Nephron progenitor cell (in vitro differentiated cells): ENCODE measurements at regions not wholly inside any gene's neighbourhood (a gene's known extent, or its start where the extent isn't known, plus 50 kb on each side); places are given as distances from the start of the nearest gene placed in this dataset.

Source experiments
- DNase-seq: peaks from one replicate; pipeline ENCODE4 v3.0.0; 2021
- H3K27ac Mint-ChIP-seq: 2 replicates; pipeline ENCODE4 v1.8.0; 2021; ENCODE audit warnings: mild to moderate bottlenecking, moderate library complexity, mixed read lengths
- H3K27me3 Mint-ChIP-seq: 2 replicates; pipeline ENCODE4 v1.8.0; 2021; ENCODE audit warnings: mild to moderate bottlenecking, low read depth, mixed read lengths; ENCODE audit not compliant: poor library complexity
- H3K36me3 Mint-ChIP-seq: 2 replicates; pipeline ENCODE4 v1.8.0; 2021; ENCODE audit warnings: low read depth, mixed read lengths
- H3K4me1 Mint-ChIP-seq: 2 replicates; pipeline ENCODE4 v1.8.0; 2021; ENCODE audit warnings: mixed read lengths
- H3K4me3 Mint-ChIP-seq: 2 replicates; pipeline ENCODE4 v1.8.0; 2021; ENCODE audit warnings: mild to moderate bottlenecking, moderate library complexity, mixed read lengths
- H3K9me3 Mint-ChIP-seq: 2 replicates; pipeline ENCODE4 v1.8.0; 2021; ENCODE audit warnings: mild to moderate bottlenecking, moderate library complexity, mixed read lengths
- TF ChIP-seq, protein P1 (sequence below): fragments of 200-600 bp; sonication (generic); IDR thresholded peaks from 2 replicates; pipeline ENCODE4 v1.5.0; 2021; ENCODE audit warnings: antibody characterized with exemption

DNA sequence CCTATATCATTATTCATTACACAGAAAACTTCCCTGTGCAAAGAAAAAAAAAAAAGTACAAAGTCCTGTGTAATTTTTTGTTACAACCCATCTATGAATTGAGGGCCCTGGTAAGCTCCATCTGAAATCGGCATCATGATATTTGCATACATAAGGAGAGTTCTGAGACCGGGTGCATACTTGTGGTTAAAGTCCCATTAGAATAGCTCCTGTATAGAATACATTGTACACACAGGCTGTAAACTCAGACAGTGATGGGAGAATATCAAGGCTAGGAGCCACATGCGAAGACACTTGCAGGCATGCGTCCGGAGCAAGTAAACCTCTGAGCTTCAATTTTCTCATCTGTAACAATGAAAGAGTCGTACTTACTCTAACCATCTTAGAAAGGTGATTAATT, 353.2 kb downstream of the ETS1 start:
- peaks cover 7% of the 10 kb centered on the region for H3K27me3 Mint-ChIP-seq

DNA sequence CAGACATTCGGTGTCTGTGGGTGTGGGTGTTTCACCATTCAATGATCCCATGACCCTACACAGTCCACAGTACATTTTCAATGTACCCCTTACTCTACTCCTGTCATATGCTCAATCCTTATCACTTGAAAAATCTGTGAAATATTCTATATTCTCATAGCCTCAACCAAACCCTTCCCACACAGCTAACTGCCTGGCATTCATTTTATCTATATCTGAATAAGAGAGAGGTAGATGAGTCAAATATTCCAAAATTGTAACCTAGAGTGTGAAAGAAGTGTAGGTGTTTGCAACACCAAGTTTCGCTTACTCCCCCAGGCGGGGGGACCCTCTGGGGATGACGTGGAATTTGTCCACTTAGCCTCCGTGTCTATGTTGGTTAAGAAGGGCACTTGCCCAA, 354.8 kb downstream of the ETS1 start:
- H3K9me3 Mint-ChIP-seq, result peaks cover 1% of the 10 kb centered on the region
- no peak overlapping the region for H3K4me3 Mint-ChIP-seq
- DNase-seq, result no peak
- no peaks in the 10 kb centered on the region for H3K36me3 Mint-ChIP-seq
- H3K4me1 Mint-ChIP-seq, result peaks cover 34% of the 10 kb centered on the region
- H3K27me3 Mint-ChIP-seq, result peaks cover 7% of the 10 kb centered on the region
- TF ChIP-seq, protein P1, sequence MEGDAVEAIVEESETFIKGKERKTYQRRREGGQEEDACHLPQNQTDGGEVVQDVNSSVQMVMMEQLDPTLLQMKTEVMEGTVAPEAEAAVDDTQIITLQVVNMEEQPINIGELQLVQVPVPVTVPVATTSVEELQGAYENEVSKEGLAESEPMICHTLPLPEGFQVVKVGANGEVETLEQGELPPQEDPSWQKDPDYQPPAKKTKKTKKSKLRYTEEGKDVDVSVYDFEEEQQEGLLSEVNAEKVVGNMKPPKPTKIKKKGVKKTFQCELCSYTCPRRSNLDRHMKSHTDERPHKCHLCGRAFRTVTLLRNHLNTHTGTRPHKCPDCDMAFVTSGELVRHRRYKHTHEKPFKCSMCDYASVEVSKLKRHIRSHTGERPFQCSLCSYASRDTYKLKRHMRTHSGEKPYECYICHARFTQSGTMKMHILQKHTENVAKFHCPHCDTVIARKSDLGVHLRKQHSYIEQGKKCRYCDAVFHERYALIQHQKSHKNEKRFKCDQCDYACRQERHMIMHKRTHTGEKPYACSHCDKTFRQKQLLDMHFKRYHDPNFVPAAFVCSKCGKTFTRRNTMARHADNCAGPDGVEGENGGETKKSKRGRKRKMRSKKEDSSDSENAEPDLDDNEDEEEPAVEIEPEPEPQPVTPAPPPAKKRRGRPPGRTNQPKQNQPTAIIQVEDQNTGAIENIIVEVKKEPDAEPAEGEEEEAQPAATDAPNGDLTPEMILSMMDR, result no peak
- no peak overlapping the region for H3K27ac Mint-ChIP-seq

More for the DNA sequence above, 353.2 kb downstream of the ETS1 start:
- Mint-ChIP-seq H3K4me1 (peaks cover 37% of the 10 kb centered on the region), H3K9me3 (peaks cover 8% of the 10 kb centered on the region), H3K36me3 (no peaks in the 10 kb centered on the region), H3K4me3 (no peak overlapping the region), H3K27ac (no peak overlapping the region)
- TF ChIP-seq, protein P1, result no peak
- DNase-seq, result no peak

DNA sequence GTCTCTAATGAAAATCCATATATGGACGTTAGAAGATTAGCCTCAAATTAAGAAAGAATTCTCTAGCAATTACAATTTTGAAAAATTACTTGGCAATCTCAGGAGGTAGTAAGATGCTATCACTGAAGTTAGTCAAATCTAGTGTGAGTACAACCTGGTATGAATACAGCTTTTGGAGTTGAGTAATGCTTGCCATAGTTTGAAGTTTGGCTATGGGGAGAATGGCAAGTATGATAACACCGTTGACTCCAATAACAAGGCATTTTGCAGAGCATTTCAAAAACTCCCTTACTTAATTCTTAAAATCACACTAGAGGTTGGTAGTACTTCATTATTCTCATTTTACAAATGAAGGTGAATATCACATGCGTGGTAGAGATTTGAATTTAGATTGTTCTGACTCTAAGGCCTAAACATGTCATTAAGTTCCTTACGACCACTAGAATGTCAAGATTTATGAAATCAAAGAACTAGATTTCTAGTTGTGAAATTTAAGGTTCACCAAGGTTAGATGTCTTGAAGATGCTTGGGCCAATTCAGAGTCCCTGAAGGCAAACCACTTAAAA, 355.4 kb downstream of the ETS1 start:
- peaks cover 7% of the 10 kb centered on the region for H3K27me3 Mint-ChIP-seq
- no peaks in the 10 kb centered on the region for H3K36me3 Mint-ChIP-seq
- H3K4me3 Mint-ChIP-seq, result no peak overlapping the region
- H3K27ac Mint-ChIP-seq, result no peak overlapping the region
- no peaks in the 10 kb centered on the region for H3K9me3 Mint-ChIP-seq
- no peak for DNase-seq
- TF ChIP-seq, protein P1, result no peak
- H3K4me1 Mint-ChIP-seq, result peaks cover 34% of the 10 kb centered on the region

DNA sequence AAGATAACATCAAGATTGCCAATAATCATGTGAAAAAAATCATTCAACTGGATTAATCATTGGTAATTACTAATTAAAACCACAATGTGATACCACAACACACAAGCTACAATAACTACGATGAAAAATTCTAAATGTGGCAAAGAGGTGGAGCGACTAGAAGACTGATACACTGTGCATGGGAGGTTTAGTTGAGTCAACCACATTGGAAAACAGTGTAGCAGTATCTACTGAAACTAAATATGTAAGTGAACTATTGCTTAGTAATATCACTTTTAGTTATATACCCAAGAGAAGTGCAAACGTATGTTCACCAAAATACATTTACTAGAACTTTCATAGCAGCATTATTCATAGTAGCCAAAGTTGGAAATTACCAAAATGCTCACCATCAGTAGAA, 359.9 kb downstream of the ETS1 start:
- H3K9me3 Mint-ChIP-seq, result peaks cover 7% of the 10 kb centered on the region
- H3K4me1 Mint-ChIP-seq, result peaks cover 13% of the 10 kb centered on the region
- DNase-seq, result no peak
- TF ChIP-seq, protein P1, result no peak
- peaks cover 7% of the 10 kb centered on the region for H3K27me3 Mint-ChIP-seq
- no peak overlapping the region for H3K27ac Mint-ChIP-seq
- no peak overlapping the region for H3K4me3 Mint-ChIP-seq
- no peaks in the 10 kb centered on the region for H3K36me3 Mint-ChIP-seq

DNA sequence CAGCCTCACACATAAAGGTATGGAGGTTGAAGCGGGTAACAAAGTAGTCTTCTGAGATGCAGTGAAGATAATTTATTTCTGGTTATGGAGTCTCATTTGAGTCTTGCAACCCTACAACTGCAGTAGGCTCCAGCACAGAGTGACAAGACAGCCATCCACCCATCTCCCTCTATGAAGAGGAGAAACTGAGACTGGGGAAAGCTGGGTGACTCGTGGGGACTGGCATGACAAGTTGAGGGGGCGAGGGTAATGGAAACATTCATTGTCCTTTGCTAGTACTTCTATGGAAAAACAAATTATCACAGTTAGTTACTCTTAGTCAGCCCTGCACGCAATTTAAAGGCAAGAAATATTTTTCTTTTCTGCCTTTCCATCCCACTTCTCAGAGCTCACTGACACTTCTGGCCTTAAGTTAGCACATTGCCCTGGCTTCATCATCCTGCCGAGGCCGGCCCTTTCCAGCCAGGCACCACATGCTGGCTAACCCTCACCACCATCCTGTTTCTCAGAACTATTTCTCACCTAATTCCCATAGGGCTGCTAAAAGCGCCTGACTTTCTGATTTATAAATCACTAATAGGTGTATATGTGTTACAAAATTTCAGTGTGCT, 361.1 kb downstream of the ETS1 start:
- no peak overlapping the region for H3K4me3 Mint-ChIP-seq
- H3K36me3 Mint-ChIP-seq, result no peaks in the 10 kb centered on the region
- peaks cover 11% of the 10 kb centered on the region for H3K9me3 Mint-ChIP-seq
- peaks cover 3% of the 10 kb centered on the region for H3K27me3 Mint-ChIP-seq
- no peak overlapping the region for H3K27ac Mint-ChIP-seq
- TF ChIP-seq, protein P1, result no peak
- H3K4me1 Mint-ChIP-seq, result peaks cover 13% of the 10 kb centered on the region
- no peak for DNase-seq
